Heart left ventricle (tissue), 16 donors: ENCODE measurements at regions not wholly inside any gene's neighbourhood (a gene's known extent, or its start where the extent isn't known, plus 50 kb on each side); places are given as distances from the start of the nearest gene placed in this dataset.

ENCODE experiments used
- ATAC-seq, 4 donors: fragments of 200-7000 bp; cut with Tn5 transposase; one replicate each; pipeline ENCODE4 v1.9.1; 2020 to 2022; ENCODE audit warnings: moderate library complexity in 4 of 4, mild to moderate bottlenecking in 3 of 4, moderate number of reproducible peaks in 1 of 4
- DNase-seq, 5 donors: peaks; one replicate each; pipeline ENCODE4 v3.0.0-alpha.2; 2020
- H3K27ac ChIP-seq, 12 donors: fragments of 200-600 bp; sonication (generic) in 4 of 12; one replicate each; pipeline versions ENCODE4 v1.5.0 to v1.8.0; 2016 to 2022; ENCODE audit warnings: mild to moderate bottlenecking in 2 of 12
- H3K27me3 ChIP-seq, 9 donors: fragments of 200-600 bp; sonication (generic) in 2 of 9; one replicate each; pipeline versions ENCODE4 v1.5.1 to v1.8.0; 2016 to 2022; ENCODE audit warnings: mild to moderate bottlenecking in 3 of 9
- H3K36me3 ChIP-seq, 9 donors: fragments of 200-600 bp; sonication (generic) in 2 of 9; one replicate each; pipeline versions ENCODE4 v1.5.0 to v1.8.0; 2018 to 2022; ENCODE audit warnings: mild to moderate bottlenecking in 2 of 9
- H3K4me1 ChIP-seq, 12 donors: fragments of 200-600 bp; sonication (generic) in 4 of 12; one replicate each; pipeline versions ENCODE4 v1.5.0 to v1.8.0; 2016 to 2022; ENCODE audit warnings: mild to moderate bottlenecking in 3 of 12
- H3K4me3 ChIP-seq, 12 donors: fragments of 200-600 bp; sonication (generic) in 4 of 12; one replicate each; pipeline versions ENCODE4 v1.5.0 to v1.8.0; 2017 to 2022; ENCODE audit warnings: mild to moderate bottlenecking in 9 of 12, moderate library complexity in 4 of 12
- H3K9me3 ChIP-seq, 12 donors: fragments of 200-600 bp; sonication (generic) in 4 of 12; one replicate each; pipeline versions ENCODE4 v1.5.0 to v1.8.0; 2016 to 2022; ENCODE audit warnings: mild to moderate bottlenecking in 1 of 12
- POLR2A ChIP-seq, 2 donors: fragments of 450-650 bp; IDR thresholded peaks; one replicate each; pipeline ENCODE4 v1.6.1; 2017; ENCODE audit warnings: antibody characterized with exemption in 2 of 2, mild to moderate bottlenecking in 2 of 2, moderate library complexity in 2 of 2
- WGBS, 4 donors: extraction: QIAGEN DNeasy Blood & Tissue Kit in 2 of 4; methylation state at CpG; one replicate each; pipeline versions ENCODE4 v1.1.5 to v1.1.7; 2013 to 2018; 5-methylcytosine and 5-hydroxymethylcytosine counted together
- intact Hi-C, 10 donors: fragments of 100-400 bp; cut with DNase I; formaldehyde crosslinking; loops; one replicate each; pipeline versions ENCODE4 v1.11.1 to v1.14.2; 2022
- TF ChIP-seq, protein P1 (sequence below), 12 donors: fragments of 200-600 bp; sonication (generic) in 4 of 12; IDR thresholded peaks; one replicate each; pipeline versions ENCODE4 v1.5.0 to v1.8.0; 2018 to 2022; ENCODE audit warnings: antibody characterized with exemption in 12 of 12, mild to moderate bottlenecking in 5 of 12
- donor health status: ischemic (EF 13 %, LVEDD 7.1; RV severe dilation, severe dysfunction).
- donor health status: healthy with polysubstance abuse.
- donor health status: DM: no; HTN: yes; CAD: no.
- donor health status: DM: no; HTN: no; CAD: no.
- donor health status: ischemic (EF 25% LVEDD 6.9; RV normal size, moderate dysfunction).
- donor health status: ischemic (EF 25% LVEDD 5.7; RV mildly dilated, moderate dysfunction).
- donor health status: healthy.
- donor health status: DM: yes; HTN: yes; CAD: no.
- donor health status: ischemic (EF 35%, LVEDD 5.7; RV mildly dilated, moderate dysfunction).
- donor health status: nonischemic (EF 11% LVEDD 7.7; RV severe dilation, severe dysfunction).
- donor health status: DM: yes; HTN: yes; CAD: no.
- donor health status: PGD.
- donor health status: ischemic (EF 29% LVEDD 5.4; RV normal size, mild dysfunction).
- donor health status: nonischemic (EF 23%, LVEDD 6.1; RV moderate dilation, normal function).

DNA sequence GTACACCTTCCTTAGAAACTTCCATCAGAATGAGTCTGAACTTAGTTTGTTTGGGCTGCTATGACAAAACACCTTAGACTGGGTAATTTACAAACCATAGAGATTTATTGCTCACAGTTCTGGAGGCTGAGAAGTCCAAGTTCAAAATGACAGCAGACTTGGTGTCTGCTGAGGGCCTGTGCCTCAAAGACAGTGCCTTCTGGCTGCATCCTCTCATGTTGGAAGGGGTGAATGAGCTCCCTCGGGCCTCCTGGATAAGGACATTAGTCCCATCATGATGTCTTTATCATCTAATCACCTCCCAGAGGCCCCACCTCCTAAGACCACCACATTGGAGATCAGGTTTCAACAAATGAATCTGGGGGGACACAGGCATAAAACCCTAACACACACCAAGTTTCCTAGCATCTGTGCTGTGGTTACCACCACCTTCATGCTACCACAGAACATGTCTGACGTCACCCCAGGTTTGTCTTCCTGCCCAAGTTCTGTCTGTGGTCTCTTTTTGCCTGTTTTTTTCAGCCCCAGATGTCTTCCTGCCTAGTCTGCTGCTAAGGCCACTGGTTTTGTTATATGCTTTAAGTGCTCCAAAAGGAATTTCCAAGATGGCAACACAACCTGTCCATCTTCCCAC is 150.9 kb upstream of the COBL start:
- peaks cover 0 to 3% (median 0%) of the 10 kb centered on the region in 12 donors for H3K4me1 ChIP-seq
- H3K27ac ChIP-seq: no peak overlapping the region
- no peaks in the 10 kb centered on the region for H3K36me3 ChIP-seq
- DNase-seq (no peak), ATAC-seq (no peak)
- peaks cover 0 to 24% (median 4%) of the 10 kb centered on the region in 9 donors for H3K27me3 ChIP-seq
- H3K9me3 ChIP-seq: peaks cover 0 to 3% (median 0%) of the 10 kb centered on the region in 12 donors
- no peak overlapping the region for H3K4me3 ChIP-seq
- TF ChIP-seq, protein P1, sequence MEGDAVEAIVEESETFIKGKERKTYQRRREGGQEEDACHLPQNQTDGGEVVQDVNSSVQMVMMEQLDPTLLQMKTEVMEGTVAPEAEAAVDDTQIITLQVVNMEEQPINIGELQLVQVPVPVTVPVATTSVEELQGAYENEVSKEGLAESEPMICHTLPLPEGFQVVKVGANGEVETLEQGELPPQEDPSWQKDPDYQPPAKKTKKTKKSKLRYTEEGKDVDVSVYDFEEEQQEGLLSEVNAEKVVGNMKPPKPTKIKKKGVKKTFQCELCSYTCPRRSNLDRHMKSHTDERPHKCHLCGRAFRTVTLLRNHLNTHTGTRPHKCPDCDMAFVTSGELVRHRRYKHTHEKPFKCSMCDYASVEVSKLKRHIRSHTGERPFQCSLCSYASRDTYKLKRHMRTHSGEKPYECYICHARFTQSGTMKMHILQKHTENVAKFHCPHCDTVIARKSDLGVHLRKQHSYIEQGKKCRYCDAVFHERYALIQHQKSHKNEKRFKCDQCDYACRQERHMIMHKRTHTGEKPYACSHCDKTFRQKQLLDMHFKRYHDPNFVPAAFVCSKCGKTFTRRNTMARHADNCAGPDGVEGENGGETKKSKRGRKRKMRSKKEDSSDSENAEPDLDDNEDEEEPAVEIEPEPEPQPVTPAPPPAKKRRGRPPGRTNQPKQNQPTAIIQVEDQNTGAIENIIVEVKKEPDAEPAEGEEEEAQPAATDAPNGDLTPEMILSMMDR (IDR thresholded peaks at IDR 0.05): no peak
- TF ChIP-seq POLR2A (IDR thresholded peaks at IDR 0.05): no peak
- intact Hi-C loops: no loop called here
- WGBS, 4 donors: 48 to 54% (median 52%) methylated on average over 2 of the region's 2 CpGs

DNA sequence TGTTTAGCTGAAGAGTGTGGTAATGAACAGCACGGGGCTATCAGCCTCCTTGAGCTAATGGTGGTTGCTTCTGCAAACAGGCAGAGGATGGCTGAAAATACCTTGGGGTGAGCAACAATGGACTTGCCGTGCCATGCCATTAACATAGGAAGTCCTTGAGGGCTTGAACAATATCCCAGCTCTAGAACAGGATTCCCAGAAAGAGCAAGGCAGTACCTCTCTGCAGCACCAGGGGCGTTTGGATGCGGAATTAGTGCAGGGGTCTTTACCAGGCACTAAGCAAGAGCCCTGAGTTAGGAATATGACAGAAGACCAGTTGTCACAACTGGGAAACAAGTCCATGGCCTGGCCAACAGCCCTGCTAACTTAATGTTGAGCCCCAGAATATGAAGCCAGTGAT is 143.2 kb upstream of the COBL start:
- WGBS, 4 donors: 54 to 72% (median 61%) methylated on average over 4 of the region's 4 CpGs
- H3K4me1 ChIP-seq: no peaks in the 10 kb centered on the region
- TF ChIP-seq, protein P1 (IDR thresholded peaks at IDR 0.05): no peak
- no peak for TF ChIP-seq POLR2A (IDR thresholded peaks at IDR 0.05)
- DNase-seq: no peak
- ATAC-seq: no peak
- no peaks in the 10 kb centered on the region for H3K9me3 ChIP-seq
- no peaks in the 10 kb centered on the region for H3K27me3 ChIP-seq
- intact Hi-C loops: no loop called here
- H3K27ac ChIP-seq: no peak overlapping the region
- no peak overlapping the region for H3K4me3 ChIP-seq
- H3K36me3 ChIP-seq: no peaks in the 10 kb centered on the region

DNA sequence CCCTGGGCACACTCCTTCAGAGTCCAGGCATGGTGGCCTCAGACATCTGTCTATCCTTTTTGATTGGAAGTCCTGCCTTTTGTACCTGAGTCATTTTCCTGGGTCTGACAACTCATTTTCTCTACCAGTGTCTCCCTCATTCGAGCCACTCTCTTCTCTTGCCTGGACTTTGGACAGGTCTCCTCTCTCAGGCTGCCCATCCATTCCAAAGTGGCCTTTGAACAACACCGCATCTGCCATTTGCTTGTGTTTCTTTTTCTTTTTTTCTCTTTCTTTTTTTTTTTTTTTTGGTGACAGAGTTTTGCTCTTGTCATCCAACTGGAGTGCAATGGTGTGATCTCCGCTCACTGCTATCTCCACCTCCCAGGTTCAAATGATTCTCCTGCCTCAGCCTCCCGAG is 142.1 kb upstream of the COBL start:
- no peaks in the 10 kb centered on the region for H3K4me1 ChIP-seq
- intact Hi-C loops: no loop called here
- no peak for ATAC-seq
- no peaks in the 10 kb centered on the region for H3K27me3 ChIP-seq
- H3K27ac ChIP-seq: no peak overlapping the region
- DNase-seq: no peak
- WGBS, 4 donors: 85 to 91% (median 86%) methylated on average over 4 of the region's 4 CpGs
- H3K9me3 ChIP-seq: no peaks in the 10 kb centered on the region
- H3K36me3 ChIP-seq: no peaks in the 10 kb centered on the region
- no peak for TF ChIP-seq POLR2A (IDR thresholded peaks at IDR 0.05)
- TF ChIP-seq, protein P1 (IDR thresholded peaks at IDR 0.05): no peak
- no peak overlapping the region for H3K4me3 ChIP-seq

DNA sequence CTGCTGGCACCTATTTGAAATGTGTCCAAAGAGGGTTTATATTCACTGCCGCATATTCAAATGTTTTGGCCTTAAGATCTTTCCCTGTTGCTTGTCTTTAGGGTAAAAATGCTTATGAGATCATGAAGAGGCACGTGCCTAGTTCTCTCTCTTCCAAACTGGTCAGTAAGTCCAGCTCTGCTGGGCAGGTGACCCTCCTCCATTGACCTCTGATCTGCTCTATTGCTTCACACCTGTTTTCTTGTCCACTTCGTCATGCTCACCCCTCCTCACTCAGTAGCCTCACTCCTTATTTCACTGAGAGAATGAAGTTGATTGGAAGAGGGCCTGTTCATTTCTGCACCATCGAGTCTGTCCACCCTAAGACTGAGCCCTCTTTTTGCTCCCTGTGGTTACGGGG is 140.5 kb upstream of the COBL start:
- TF ChIP-seq POLR2A (IDR thresholded peaks at IDR 0.05): no peak
- TF ChIP-seq, protein P1 (IDR thresholded peaks at IDR 0.05): no peak
- Histone ChIP-seq H3K9me3 (no peaks in the 10 kb centered on the region), H3K27me3 (no peaks in the 10 kb centered on the region), H3K4me1 (no peaks in the 10 kb centered on the region), H3K27ac (no peak overlapping the region), H3K36me3 (no peaks in the 10 kb centered on the region), H3K4me3 (no peak overlapping the region)
- DNase-seq (no peak), ATAC-seq (no peak)
- intact Hi-C loops: no loop called here
- 71 to 81% (median 79%) methylated on average over 5 of the region's 5 CpGs for WGBS, 4 donors
